SJCRH30 (cell line): ENCODE measurements at regions not wholly inside any gene's neighbourhood (a gene's known extent, or its start where the extent isn't known, plus 50 kb on each side); places are given as distances from the start of the nearest gene placed in this dataset.
A peak's percentile ranks its signal among the peaks of the same experiment; 100 is the strongest.
"Not testable (repeated sequence)": the region's sequence is repeated elsewhere in the genome, so short reads cannot be mapped to it uniquely, and the experiment has no call there.

Experiments
- DNase-seq, 2 experiments: peaks; one replicate each; pipeline ENCODE4 v3.0.0-alpha.2; 2015 to 2020
- H3K27ac ChIP-seq: fragments of 250-450 bp; sonication (Bioruptor Pico); 2 replicates; pipeline ENCODE4 v1.5.1; 2020; ENCODE audit warnings: mild to moderate bottlenecking, moderate library complexity
- H3K27me3 ChIP-seq: fragments of 250-450 bp; sonication (Bioruptor Pico); 2 replicates; pipeline ENCODE4 v1.5.1; 2020; ENCODE audit warnings: mild to moderate bottlenecking, moderate library complexity
- H3K36me3 ChIP-seq: fragments of 250-450 bp; sonication (Bioruptor Pico); 2 replicates; pipeline ENCODE4 v1.5.1; 2020; ENCODE audit warnings: mild to moderate bottlenecking, moderate library complexity
- H3K4me1 ChIP-seq: fragments of 250-450 bp; sonication (Bioruptor Pico); 2 replicates; pipeline ENCODE4 v1.5.1; 2020; ENCODE audit warnings: mild to moderate bottlenecking, moderate library complexity
- H3K4me3 ChIP-seq: fragments of 250-450 bp; sonication (Bioruptor Pico); 2 replicates; pipeline ENCODE4 v1.5.1; 2020; ENCODE audit warnings: mild to moderate bottlenecking, moderate library complexity
- H3K9me3 ChIP-seq: fragments of 250-450 bp; sonication (Bioruptor Pico); replicated peaks from 2 replicates; pipeline ENCODE4 v1.5.1; 2020; ENCODE audit warnings: mild to moderate bottlenecking, moderate library complexity

DNA sequence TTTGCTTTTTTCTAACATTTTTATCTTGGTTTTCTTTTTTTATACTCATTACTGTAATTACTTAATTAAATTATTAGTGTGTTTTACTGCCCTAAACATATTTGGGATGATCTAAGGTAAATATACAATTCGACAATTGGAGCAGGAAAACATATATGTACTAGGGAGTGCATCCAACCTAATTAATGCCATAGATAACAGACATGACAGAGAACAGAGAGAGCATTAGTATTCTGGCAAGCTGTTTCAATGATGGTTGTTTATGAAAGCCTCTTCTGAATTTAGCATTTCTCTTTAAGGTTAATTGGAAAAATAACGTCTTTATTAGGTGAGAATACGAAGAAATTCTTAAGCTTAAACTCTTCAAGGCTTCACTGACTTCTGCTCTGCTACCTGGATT is 300.1 kb upstream of the PRR16 start:
- Histone ChIP-seq H3K4me3 (no peak overlapping the region), H3K36me3 (no peaks in the 10 kb centered on the region), H3K4me1 (no peaks in the 10 kb centered on the region), H3K27me3 (no peaks in the 10 kb centered on the region), H3K27ac (no peak overlapping the region), H3K9me3 (no peaks in the 10 kb centered on the region)
- no peak for DNase-seq

DNA sequence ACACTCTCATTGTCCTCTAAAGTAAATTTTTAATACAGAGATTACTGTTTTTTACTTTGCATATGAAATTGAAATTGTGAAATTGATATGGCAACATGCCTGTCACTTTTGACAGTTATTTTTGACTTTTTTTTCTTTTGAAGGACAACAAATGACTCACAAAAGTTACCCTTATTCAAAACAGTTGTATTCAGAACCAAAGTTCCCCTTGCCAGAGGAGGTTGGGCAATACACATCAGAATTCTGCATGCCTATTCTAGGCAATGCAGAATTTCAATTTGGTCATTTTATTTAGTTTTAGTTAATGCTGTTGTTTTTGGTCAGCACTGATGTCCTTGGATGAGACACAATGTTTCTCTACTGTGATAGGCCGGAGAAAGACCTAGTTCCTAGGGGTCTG is 299.1 kb upstream of the PRR16 start:
- Histone ChIP-seq H3K27me3 (no peaks in the 10 kb centered on the region), H3K4me1 (no peaks in the 10 kb centered on the region), H3K36me3 (no peaks in the 10 kb centered on the region), H3K9me3 (no peaks in the 10 kb centered on the region), H3K27ac (no peak overlapping the region), H3K4me3 (no peak overlapping the region)
- no peak for DNase-seq

DNA sequence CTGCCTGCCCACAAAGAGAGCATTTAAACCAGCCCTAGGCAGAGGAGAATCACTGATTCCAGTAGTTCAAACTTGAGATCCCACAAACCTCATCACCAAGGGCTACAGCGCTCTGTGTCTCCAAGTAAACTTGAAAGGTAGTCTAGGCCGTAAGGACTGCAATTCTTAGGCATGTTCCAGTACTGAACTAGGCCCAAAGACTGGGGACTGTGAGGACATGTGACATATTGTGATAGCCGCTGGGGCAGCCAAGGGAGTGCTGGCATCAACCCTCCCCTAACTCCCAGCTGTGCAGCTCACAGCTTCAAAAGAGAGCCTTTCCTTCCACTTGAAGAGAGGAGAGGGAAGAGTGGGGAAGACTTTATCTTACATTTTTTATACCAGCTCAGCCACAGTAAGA is 291.0 kb upstream of the PRR16 start:
- no peak for DNase-seq
- no peaks in the 10 kb centered on the region for H3K9me3 ChIP-seq
- no peaks in the 10 kb centered on the region for H3K36me3 ChIP-seq

DNA sequence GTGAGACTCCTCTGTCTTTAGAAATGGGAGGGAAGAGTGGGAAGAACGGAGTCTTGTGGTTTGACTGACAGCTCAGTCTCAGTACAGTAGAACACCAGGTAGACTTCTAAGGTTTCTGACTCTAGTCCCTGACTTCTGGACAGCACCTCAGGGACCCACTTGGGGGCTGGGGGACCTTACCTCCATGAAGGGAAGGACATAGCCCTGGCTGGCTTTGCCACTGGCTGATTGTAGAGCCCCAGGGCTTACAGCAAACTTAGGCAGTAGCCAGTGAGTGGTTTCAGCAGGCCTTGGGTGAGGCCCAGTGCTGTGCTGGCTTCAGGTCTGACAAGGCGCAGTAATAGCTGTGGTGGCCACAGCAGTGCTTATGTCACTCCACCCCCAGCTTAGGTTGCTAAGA is 290.0 kb upstream of the PRR16 start:
- no peak for DNase-seq

More for the DNA sequence above, 291.0 kb upstream of the PRR16 start:
- Histone ChIP-seq H3K27me3 (no peaks in the 10 kb centered on the region), H3K4me1 (no peaks in the 10 kb centered on the region), H3K27ac (no peak overlapping the region), H3K4me3 (no peak overlapping the region)

DNA sequence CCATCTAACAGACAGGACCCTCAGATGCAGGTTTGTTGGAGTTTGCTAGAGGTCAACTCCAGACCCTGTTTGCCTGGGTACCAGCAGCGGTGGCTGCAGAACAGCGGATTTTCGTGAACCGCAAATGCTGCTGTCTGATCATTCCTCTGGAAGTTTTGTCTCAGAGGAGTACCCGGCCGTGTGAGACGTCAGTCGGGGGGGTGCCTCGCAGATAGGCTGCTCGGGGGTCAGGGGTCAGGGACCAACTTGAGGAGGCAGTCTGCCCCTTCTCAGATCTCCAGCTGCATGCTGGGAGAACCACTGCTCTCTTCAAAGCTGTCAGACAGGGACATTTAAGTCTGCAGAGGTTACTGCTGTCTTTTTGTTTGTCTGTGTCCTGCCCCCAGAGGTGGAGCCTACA is 282.9 kb upstream of the PRR16 start:
- H3K9me3 ChIP-seq, DNase-seq, H3K4me3 ChIP-seq, H3K27ac ChIP-seq, H3K27me3 ChIP-seq, H3K4me1 ChIP-seq, H3K36me3 ChIP-seq: not testable (repeated sequence)

More for the DNA sequence above, 290.0 kb upstream of the PRR16 start:
- H3K9me3 ChIP-seq = no peaks in the 10 kb centered on the region
- no peak overlapping the region for H3K27ac ChIP-seq
- no peaks in the 10 kb centered on the region for H3K36me3 ChIP-seq
- H3K4me3 ChIP-seq = no peak overlapping the region
- H3K4me1 ChIP-seq = no peaks in the 10 kb centered on the region
- H3K27me3 ChIP-seq = no peaks in the 10 kb centered on the region

DNA sequence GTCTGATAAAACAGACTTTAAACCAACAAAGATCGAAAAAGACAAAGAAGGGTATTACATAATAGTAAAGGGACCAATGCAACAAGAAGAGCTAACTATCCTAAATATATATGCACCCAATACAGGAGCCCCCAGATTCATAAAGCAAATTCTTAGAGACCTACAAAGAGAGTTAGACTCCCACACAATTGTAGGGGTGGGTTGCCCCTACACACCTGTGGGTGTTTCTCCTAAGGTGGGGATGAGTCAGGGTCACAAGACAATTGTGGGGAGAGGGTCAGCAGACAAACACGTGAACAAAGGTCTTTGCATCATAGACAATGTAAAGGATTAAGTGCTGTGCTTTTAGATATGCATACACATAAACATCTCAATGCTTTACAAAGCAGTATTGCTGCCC is 269.4 kb upstream of the PRR16 start:
- not testable (repeated sequence) for H3K27ac ChIP-seq, H3K4me1 ChIP-seq, H3K36me3 ChIP-seq, H3K9me3 ChIP-seq, H3K27me3 ChIP-seq, DNase-seq, H3K4me3 ChIP-seq

DNA sequence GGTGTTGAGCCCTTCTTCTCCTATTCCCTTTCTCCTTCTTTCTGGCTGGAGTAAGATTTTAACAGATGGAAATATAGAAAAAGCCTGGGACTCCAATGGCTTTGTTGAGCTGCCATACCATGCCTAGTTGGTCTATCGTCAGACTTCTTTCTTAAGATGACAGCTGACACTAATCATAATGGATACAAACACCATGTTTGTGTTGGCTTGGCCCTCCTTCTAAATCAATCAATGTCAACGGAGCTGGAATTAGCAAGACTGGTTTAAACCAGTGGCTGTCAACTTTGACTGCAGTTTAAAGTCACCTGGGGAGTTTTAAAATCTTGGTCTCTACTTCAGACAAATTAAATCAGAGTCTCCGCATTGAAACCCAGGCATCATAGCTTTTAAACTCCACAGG is 264.5 kb upstream of the PRR16 start:
- Histone ChIP-seq H3K27ac (no peak overlapping the region), H3K27me3 (no peaks in the 10 kb centered on the region), H3K9me3 (no peaks in the 10 kb centered on the region), H3K4me3 (no peak overlapping the region), H3K4me1 (no peaks in the 10 kb centered on the region), H3K36me3 (no peaks in the 10 kb centered on the region)
- no peak for DNase-seq

DNA sequence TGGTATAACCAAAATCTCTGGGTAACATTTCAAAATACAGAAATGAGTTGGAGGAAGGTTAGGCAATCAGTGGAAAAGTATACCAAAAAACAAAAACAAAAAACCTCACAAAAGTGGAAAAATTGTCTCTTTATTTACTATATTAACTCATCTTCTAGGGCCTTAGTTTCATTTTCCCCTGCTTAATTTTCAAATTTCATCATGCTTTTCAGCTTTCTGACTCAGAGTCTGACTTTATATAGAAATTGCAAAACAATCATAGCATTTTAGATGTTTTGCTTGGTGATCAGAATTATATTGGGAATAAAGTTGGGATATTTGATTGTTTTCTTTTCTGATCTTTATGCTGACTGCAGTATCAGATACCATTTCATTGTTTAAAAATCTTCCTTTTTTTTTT is 257.0 kb upstream of the PRR16 start:
- Histone ChIP-seq H3K36me3 (no peaks in the 10 kb centered on the region), H3K4me1 (no peaks in the 10 kb centered on the region), H3K9me3 (no peaks in the 10 kb centered on the region), H3K4me3 (no peak overlapping the region), H3K27ac (no peak overlapping the region), H3K27me3 (no peaks in the 10 kb centered on the region)
- DNase-seq = no peak

DNA sequence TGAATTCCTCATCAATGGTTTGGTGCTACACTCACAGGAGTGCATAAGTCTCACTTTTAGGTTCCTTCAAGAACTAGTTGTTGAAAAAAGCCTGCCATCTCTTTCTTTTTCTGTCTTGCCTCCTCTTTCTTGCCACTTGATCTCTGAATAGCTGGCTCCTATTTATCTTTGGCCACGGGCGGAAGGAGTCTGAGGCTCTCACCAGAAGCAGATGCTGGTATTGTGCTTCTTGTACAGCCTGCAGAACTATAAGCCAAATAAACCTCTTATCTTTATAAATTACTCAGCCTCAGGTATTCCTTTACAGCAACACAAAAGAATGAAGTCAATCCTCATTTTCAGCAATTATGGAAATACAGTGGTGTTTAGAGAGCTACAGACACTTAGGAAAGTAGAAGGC is 247.1 kb upstream of the PRR16 start:
- Histone ChIP-seq H3K27ac (no peak overlapping the region), H3K9me3 (no peaks in the 10 kb centered on the region)

DNA sequence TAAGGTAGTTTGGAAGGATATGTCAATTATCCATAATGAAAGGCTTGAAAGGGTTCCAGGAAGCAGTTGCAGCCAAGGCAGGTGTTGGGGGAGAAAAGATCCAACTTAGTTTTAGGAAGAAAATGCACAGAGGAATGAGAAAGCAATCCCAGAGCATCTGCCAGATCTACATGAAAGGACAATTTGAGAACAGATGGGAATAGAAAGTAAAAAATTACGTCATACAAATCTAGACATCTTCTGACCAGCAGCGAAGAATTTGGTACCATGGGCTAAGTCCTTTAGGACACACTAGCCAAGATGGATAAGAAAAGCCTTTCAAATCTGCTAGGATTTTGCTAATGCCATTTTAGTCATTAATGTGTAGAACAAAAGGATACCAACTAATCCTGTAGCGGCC is 244.1 kb upstream of the PRR16 start:
- Histone ChIP-seq H3K27ac (no peak overlapping the region), H3K4me1 (no peaks in the 10 kb centered on the region), H3K4me3 (no peak overlapping the region), H3K27me3 (no peaks in the 10 kb centered on the region), H3K9me3 (no peaks in the 10 kb centered on the region), H3K36me3 (no peaks in the 10 kb centered on the region)
- no peak for DNase-seq

More for the DNA sequence above, 247.1 kb upstream of the PRR16 start:
- Histone ChIP-seq H3K4me1 (no peaks in the 10 kb centered on the region), H3K36me3 (no peaks in the 10 kb centered on the region), H3K27me3 (no peaks in the 10 kb centered on the region), H3K4me3 (no peak overlapping the region)
- DNase-seq = no peak

DNA sequence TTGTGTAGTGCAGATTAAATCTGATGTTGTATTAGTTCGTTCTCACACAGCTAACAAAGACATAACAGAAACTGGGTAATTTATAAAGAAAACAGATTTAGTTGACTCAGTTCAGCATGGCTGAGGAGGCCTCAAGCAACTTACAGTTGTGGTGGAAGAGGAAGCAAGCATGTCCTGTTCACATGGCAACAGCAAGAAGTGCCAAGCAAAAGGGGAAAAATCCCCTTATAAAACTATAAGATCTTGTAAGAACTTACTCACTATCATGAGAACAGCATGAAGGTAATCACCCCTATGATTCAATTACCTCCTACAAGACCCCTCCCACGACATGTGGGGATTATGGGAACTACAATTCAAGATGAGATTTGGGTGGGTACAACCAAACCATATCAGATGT is 238.6 kb upstream of the PRR16 start:
- Histone ChIP-seq H3K4me3 (no peak overlapping the region), H3K27ac (no peak overlapping the region), H3K36me3 (no peaks in the 10 kb centered on the region), H3K27me3 (no peaks in the 10 kb centered on the region), H3K9me3 (no peaks in the 10 kb centered on the region), H3K4me1 (no peaks in the 10 kb centered on the region)
- no peak for DNase-seq

DNA sequence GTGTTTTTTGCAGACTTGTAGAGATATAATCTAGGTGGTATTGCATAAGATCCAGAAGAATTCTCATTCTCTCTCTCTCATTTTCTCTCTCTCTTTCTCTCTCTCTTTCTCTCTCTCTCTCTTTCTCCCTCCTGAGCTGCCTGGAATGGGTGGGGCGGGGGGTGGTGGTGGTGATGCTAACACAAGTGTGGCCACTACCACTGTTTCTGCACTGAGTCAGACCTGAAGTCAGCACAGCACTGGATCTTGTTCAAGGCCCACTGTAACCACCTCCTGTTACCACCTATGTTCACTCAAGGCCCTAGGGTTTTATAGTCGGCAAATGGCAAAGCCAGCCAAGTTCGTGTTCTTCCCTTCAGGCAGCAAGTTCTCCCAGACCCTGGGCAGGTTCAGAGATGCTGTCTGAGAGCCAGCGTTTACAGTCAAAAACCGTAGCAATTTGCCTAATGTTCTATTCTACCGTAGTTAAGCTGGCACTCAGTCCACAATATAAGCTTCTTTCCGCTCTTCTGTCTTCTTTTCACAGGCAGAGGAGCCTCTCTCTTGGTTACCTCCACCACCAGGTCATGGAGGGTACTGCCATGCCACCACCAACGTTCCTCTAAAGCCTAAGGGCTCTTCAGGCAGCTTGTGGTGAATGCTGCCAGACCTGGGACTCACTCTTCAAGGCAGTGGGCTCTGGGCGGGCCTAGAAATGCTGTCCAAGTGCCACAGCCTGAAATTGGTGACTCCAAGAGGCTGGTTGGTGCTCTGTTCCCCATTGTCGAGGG is 235.7 kb upstream of the PRR16 start:
- Histone ChIP-seq H3K9me3 (no peaks in the 10 kb centered on the region), H3K4me1 (no peaks in the 10 kb centered on the region), H3K4me3 (no peak overlapping the region), H3K36me3 (no peaks in the 10 kb centered on the region), H3K27me3 (no peaks in the 10 kb centered on the region), H3K27ac (no peak overlapping the region)
- DNase-seq = peak in 1 of 2 experiments; percentile 16

DNA sequence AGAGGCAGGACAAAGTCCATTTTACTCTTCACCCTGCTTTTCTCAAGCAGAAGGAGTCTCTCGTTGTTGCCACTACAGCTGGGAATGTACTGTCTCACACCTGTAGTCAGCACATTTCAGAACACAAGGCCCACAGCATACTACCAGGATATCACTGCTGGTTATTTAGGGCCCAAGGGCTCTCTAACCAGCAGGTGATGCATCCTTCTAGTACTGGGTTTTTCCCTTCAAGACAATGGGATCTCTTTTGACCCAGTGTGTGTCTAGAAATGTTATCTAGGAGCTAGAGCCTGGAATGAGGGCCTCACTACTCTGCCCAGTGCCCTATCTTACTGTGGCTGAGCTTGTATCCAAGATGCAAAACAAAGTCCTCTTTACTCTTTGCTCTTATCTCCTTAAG is 235.1 kb upstream of the PRR16 start:
- H3K4me3 ChIP-seq = no peak overlapping the region
- H3K4me1 ChIP-seq = no peaks in the 10 kb centered on the region
- no peaks in the 10 kb centered on the region for H3K27me3 ChIP-seq
- DNase-seq = no peak
- no peaks in the 10 kb centered on the region for H3K36me3 ChIP-seq
- H3K9me3 ChIP-seq = no peaks in the 10 kb centered on the region
- no peak overlapping the region for H3K27ac ChIP-seq

DNA sequence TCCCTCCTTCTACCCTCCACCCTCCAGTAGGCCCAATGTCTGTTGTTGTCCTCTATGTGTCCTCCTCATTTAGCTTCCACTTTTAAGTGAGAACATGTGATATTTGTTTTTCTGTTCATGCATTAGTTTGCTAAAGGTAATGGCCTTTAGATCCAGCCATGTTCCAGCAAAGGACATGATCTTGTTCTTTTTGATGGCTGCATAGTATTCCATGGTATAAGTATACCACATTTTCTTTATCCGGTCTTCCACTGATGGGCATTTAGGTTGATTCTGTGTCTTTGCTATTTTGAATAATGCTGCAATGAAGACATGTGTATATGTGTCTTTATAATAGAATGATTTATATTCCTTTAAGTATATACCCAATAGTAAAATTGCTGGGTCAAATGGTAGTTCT is 232.5 kb upstream of the PRR16 start:
- Histone ChIP-seq H3K4me3 (no peak overlapping the region), H3K9me3 (no peaks in the 10 kb centered on the region), H3K27ac (no peak overlapping the region), H3K4me1 (no peaks in the 10 kb centered on the region), H3K36me3 (no peaks in the 10 kb centered on the region), H3K27me3 (no peaks in the 10 kb centered on the region)
- no peak for DNase-seq

DNA sequence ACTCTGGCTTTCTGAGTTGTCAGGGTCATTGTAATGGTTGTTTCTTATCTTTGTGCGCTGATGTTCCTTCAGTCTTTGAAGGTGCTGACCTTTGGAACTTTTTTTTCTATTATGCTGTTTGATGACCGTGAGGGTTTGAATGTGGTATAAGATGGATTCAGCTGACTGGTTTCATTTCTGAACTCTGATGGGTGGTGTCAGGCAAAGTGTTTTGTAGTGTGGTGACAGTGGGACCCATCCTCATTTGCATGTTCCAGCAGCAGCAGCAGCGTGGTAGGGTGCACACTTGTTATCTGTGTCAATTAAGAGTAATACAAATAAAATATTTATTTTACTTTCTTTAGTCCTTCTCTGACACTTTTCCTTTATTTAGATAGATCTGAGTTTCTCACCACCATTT is 227.7 kb upstream of the PRR16 start:
- no peak overlapping the region for H3K27ac ChIP-seq
- H3K9me3 ChIP-seq = no peaks in the 10 kb centered on the region
- H3K4me3 ChIP-seq = no peak overlapping the region
- no peaks in the 10 kb centered on the region for H3K27me3 ChIP-seq
- no peak for DNase-seq
- H3K4me1 ChIP-seq = peaks cover 2% of the 10 kb centered on the region; the same call in 1 of the 2 replicates
- no peaks in the 10 kb centered on the region for H3K36me3 ChIP-seq

DNA sequence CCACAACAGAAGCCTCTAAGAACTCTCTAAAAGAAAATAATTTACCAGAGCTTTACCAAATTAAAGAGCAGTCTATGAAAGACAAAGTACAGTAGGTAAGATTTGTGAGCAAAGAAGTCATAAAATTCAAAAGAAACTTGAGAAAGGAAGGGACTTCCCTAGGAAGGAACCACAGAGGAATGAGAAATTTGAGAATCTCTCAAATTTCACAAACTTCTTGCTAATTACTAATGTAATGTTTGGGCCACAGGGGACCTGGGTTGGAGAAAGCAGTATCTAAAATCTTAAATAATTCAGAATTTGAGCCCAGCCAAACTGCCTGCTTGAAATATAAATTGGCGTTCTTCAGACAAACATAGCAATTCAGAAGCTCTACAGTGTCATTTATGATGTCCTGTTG is 225.0 kb upstream of the PRR16 start:
- H3K27ac ChIP-seq = no peak overlapping the region

More for the DNA sequence above, 225.0 kb upstream of the PRR16 start:
- Histone ChIP-seq H3K4me1 (peaks cover 2% of the 10 kb centered on the region; the same call in 1 of the 2 replicates), H3K27me3 (no peaks in the 10 kb centered on the region), H3K36me3 (no peaks in the 10 kb centered on the region), H3K9me3 (no peaks in the 10 kb centered on the region), H3K4me3 (no peak overlapping the region)
- DNase-seq = no peak
